Colonic mucosa (tissue), 4 donors: ENCODE measurements at regions not wholly inside any gene's neighbourhood (a gene's known extent, or its start where the extent isn't known, plus 50 kb on each side); places are given as distances from the start of the nearest gene placed in this dataset.

Experiments used
- DNase-seq: peaks from one replicate; pipeline ENCODE4 v3.0.0-alpha.2; 2020
- H3K27ac ChIP-seq: fragments of 200-600 bp; one replicate; pipeline ENCODE4 v1.8.0; 2021
- H3K27me3 ChIP-seq: fragments of 200-600 bp; one replicate; pipeline ENCODE4 v1.8.0; 2021
- H3K36me3 ChIP-seq: fragments of 200-600 bp; one replicate; pipeline ENCODE4 v1.8.0; 2021
- H3K4me1 ChIP-seq: fragments of 200-600 bp; one replicate; pipeline ENCODE4 v1.8.0; 2021; ENCODE audit warnings: mild to moderate bottlenecking
- H3K4me3 ChIP-seq: fragments of 200-600 bp; one replicate; pipeline ENCODE4 v1.8.0; 2021
- H3K9ac ChIP-seq, 2 donors: one replicate each; pipeline ENCODE4 v1.7.0; 2013; ENCODE audit warnings: control low read depth in 2 of 2, low read depth in 2 of 2, low read length in 2 of 2
- H3K9me3 ChIP-seq: fragments of 200-600 bp; one replicate; pipeline ENCODE4 v1.8.0; 2021
- CTCF ChIP-seq: fragments of 200-600 bp; IDR thresholded peaks from one replicate; pipeline ENCODE4 v1.8.0; 2022; ENCODE audit warnings: antibody characterized with exemption, mild to moderate bottlenecking
- intact Hi-C: fragments of 100-400 bp; cut with DNase I; formaldehyde crosslinking; loops from one replicate; pipeline ENCODE4 v1.14.1; 2022
- donor health status: healthy.
- donor health status: DM: no; HTN: no; CAD: no.
- donor health status: DM: no; HTN: no; CAD: no.

GRCh38 chr17:36824678-36825101 lies 112.6 kb upstream of the LHX1 start:
- H3K27me3 ChIP-seq = peaks cover 3% of the 10 kb centered on the region
- H3K36me3 ChIP-seq = no peaks in the 10 kb centered on the region
- H3K4me1 ChIP-seq = no peaks in the 10 kb centered on the region
- H3K9ac ChIP-seq = no peak overlapping the region
- intact Hi-C loops = no loop called here
- H3K27ac ChIP-seq = no peak overlapping the region
- TF ChIP-seq CTCF = no peak
- H3K9me3 ChIP-seq = no peaks in the 10 kb centered on the region
- H3K4me3 ChIP-seq = no peak overlapping the region
- no peak for DNase-seq

DNA sequence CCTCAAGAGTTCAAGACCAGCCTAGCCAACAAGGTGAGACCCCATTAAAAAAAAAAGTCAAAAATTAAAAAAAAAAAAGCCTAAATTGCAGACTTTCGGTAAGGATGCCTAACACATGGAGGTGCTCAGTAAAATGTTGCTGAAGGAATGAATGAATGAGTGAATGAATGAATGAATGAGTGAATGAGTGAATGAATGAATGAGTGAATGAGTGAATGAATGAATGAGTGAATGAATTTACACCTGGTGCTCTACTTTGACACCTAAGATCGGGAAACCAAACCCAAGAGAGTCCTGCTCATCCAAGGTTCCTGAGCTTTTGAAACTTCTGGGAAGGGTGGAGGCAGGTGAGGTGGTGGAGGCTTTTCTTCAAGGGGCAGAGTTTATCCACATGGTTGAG lies 112.2 kb upstream of the LHX1 start:
- no peak for DNase-seq
- intact Hi-C loops = no loop called here
- Histone ChIP-seq H3K9me3 (no peaks in the 10 kb centered on the region), H3K4me1 (no peaks in the 10 kb centered on the region), H3K27me3 (peaks cover 3% of the 10 kb centered on the region), H3K27ac (no peak overlapping the region), H3K9ac (no peak overlapping the region), H3K4me3 (no peak overlapping the region), H3K36me3 (no peaks in the 10 kb centered on the region)
- no peak for TF ChIP-seq CTCF

GRCh38 chr17:36825521-36825920 lies 111.8 kb upstream of the LHX1 start:
- TF ChIP-seq CTCF = no peak
- intact Hi-C loops = no loop called here
- Histone ChIP-seq H3K4me3 (no peak overlapping the region), H3K36me3 (no peaks in the 10 kb centered on the region), H3K9me3 (no peaks in the 10 kb centered on the region), H3K4me1 (no peaks in the 10 kb centered on the region), H3K9ac (no peak overlapping the region), H3K27ac (no peak overlapping the region), H3K27me3 (peaks cover 3% of the 10 kb centered on the region)
- DNase-seq = no peak

DNA sequence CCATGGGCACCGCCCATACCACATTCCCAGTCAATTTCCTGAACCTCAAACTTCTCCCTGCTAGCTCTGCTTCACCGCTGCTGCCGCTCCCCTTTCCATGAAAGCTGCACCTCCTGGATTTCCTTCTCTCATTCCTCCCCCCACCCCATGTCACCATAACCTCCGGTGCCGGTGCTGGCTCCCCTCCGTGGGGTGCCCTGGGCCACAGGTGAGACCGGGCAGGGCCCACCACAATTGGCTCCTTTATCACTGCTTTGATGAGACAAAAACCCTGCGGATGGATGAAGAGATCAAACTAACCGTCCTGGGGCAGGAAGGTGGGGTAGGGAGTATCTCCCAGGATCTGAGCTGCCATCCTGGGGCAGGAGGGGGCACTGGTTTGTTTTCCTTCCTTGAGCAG lies 111.3 kb upstream of the LHX1 start:
- Histone ChIP-seq H3K27ac (no peak overlapping the region), H3K36me3 (no peaks in the 10 kb centered on the region), H3K27me3 (peaks cover 3% of the 10 kb centered on the region), H3K4me1 (no peaks in the 10 kb centered on the region), H3K4me3 (no peak overlapping the region), H3K9ac (no peak overlapping the region), H3K9me3 (no peaks in the 10 kb centered on the region)
- intact Hi-C loops = no loop called here
- no peak for TF ChIP-seq CTCF
- DNase-seq = no peak

GRCh38 chr17:36827081-36827480 lies 110.2 kb upstream of the LHX1 start:
- H3K36me3 ChIP-seq = no peaks in the 10 kb centered on the region
- no peaks in the 10 kb centered on the region for H3K9me3 ChIP-seq
- H3K27me3 ChIP-seq = peaks cover 3% of the 10 kb centered on the region
- H3K9ac ChIP-seq = no peak overlapping the region
- no peak for DNase-seq
- no peak overlapping the region for H3K27ac ChIP-seq
- no peak overlapping the region for H3K4me3 ChIP-seq
- no peaks in the 10 kb centered on the region for H3K4me1 ChIP-seq
- TF ChIP-seq CTCF = no peak
- intact Hi-C loops = no loop called here

DNA sequence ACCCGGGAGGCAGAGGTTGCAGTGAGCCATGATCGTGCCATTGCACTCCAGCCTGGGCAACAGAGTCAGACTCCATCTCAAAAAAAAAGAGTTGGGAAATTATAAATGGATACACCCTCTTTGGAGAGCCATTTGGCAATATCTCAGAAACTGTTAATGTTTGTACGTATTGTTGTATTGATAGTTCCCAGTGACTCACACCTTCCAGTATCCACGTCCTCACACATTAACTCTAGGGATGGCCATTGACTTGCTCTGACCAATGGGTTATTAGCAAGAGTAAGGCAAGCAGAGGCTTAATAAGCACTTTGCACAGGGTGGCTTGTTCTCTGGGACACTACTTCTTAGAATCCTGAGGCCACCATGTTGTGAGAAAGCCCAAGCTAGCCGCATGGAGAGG lies 107.6 kb upstream of the LHX1 start:
- Histone ChIP-seq H3K36me3 (no peaks in the 10 kb centered on the region), H3K27ac (no peak overlapping the region), H3K27me3 (peaks cover 3% of the 10 kb centered on the region), H3K9ac (no peak overlapping the region), H3K4me1 (no peaks in the 10 kb centered on the region), H3K9me3 (no peaks in the 10 kb centered on the region), H3K4me3 (no peak overlapping the region)
- intact Hi-C loops = no loop called here
- TF ChIP-seq CTCF = no peak
- DNase-seq = no peak
